Keratinocyte (primary cell): ENCODE measurements at regions not wholly inside any gene's neighbourhood (a gene's known extent, or its start where the extent isn't known, plus 50 kb on each side); places are given as distances from the start of the nearest gene placed in this dataset.

Experiments used
- CTCF ChIP-seq, 3 experiments: IDR thresholded peaks in 1 of 3; conservative IDR thresholded peaks in 1 of 3; optimal IDR thresholded peaks in 1 of 3; 2 replicates in 2 of 3; 3 replicates in 1 of 3; pipeline versions ENCODE3 to v1.5.1; 2011; ENCODE audit warnings: low read length in 3 of 3, mild to moderate bottlenecking in 3 of 3, moderate library complexity in 2 of 3, control low read depth in 1 of 3, inconsistent platforms in 1 of 3; ENCODE audit not compliant: insufficient read depth in 2 of 3; ENCODE audit errors: extremely low read depth in 1 of 3
- EZH2 ChIP-seq: IDR thresholded peaks from one replicate; pipeline ENCODE4 v1.6.1; 2012; ENCODE audit warnings: inconsistent platforms, mild to moderate bottlenecking, low read length, moderate library complexity

- no peak for TF ChIP-seq CTCF (optimal IDR thresholded peaks at IDR 0.05 in 1 of 3, IDR thresholded peaks at IDR 0.05 in 1 of 3, conservative IDR thresholded peaks at IDR 0.05 in 1 of 3; ENCODE audit: extremely low read depth in 1 of 3, insufficient read depth in 2 of 3, low read length in 3 of 3)
- no peak for TF ChIP-seq EZH2
These were observed 304.3 kb downstream of the COL12A1 start for GRCh38 chr6:74901576-74901975.
